Hepatocyte (in vitro differentiated cells): ENCODE measurements at regions not wholly inside any gene's neighbourhood (a gene's known extent, or its start where the extent isn't known, plus 50 kb on each side); places are given as distances from the start of the nearest gene placed in this dataset.

Experiments used
- DNase-seq: peaks from one replicate; pipeline ENCODE4 v3.0.0-alpha.2; 2016; ENCODE audit warnings: low spot score
- H2AFZ ChIP-seq: fragments of 200-600 bp; sonication (generic); 2 replicates; pipeline ENCODE4 v1.6.0; 2016; ENCODE audit warnings: antibody characterized with exemption, mild to moderate bottlenecking
- H3K27ac ChIP-seq: fragments of 200-600 bp; sonication (generic); 2 replicates; pipeline ENCODE4 v1.5.1; 2016; ENCODE audit warnings: mild to moderate bottlenecking
- H3K27me3 ChIP-seq: fragments of 200-600 bp; sonication (generic); 2 replicates; pipeline ENCODE4 v1.6.1; 2016
- H3K36me3 ChIP-seq: fragments of 200-600 bp; sonication (generic); replicated peaks from 2 replicates; pipeline ENCODE4 v1.5.1; 2016; ENCODE audit warnings: low read depth; ENCODE audit not compliant: insufficient read depth
- H3K4me1 ChIP-seq: fragments of 200-600 bp; sonication (generic); 2 replicates; pipeline ENCODE4 v1.5.1; 2016; ENCODE audit warnings: mild to moderate bottlenecking, moderate library complexity; ENCODE audit not compliant: insufficient read depth
- H3K4me2 ChIP-seq: fragments of 200-600 bp; sonication (generic); 2 replicates; pipeline ENCODE4 v1.6.0; 2016
- H3K4me3 ChIP-seq: fragments of 200-600 bp; sonication (generic); 2 replicates; pipeline ENCODE4 v1.5.1; 2016; ENCODE audit warnings: mild to moderate bottlenecking
- H3K79me2 ChIP-seq: fragments of 200-600 bp; sonication (generic); 2 replicates; pipeline ENCODE4 v1.6.0; 2017; ENCODE audit warnings: mild to moderate bottlenecking
- H3K9me2 ChIP-seq: fragments of 200-600 bp; sonication (generic); replicated peaks from 2 replicates; pipeline ENCODE4 v1.6.0; 2017; ENCODE audit warnings: mild to moderate bottlenecking; ENCODE audit not compliant: insufficient read depth
- H3K9me3 ChIP-seq: fragments of 200-600 bp; sonication (generic); 2 replicates; pipeline ENCODE4 v1.5.1; 2016; ENCODE audit warnings: low read depth, mild to moderate bottlenecking
- H4K20me1 ChIP-seq: fragments of 200-600 bp; sonication (generic); 2 replicates; pipeline ENCODE4 v1.6.0; 2016; ENCODE audit warnings: mild to moderate bottlenecking; ENCODE audit not compliant: insufficient read depth, poor library complexity, severe bottlenecking
- EZH2 ChIP-seq: fragments of 200-600 bp; sonication (generic); IDR thresholded peaks from 2 replicates; pipeline ENCODE4 v1.6.1; 2016; ENCODE audit warnings: antibody characterized with exemption, mild to moderate bottlenecking, borderline replicate concordance
- EZH2phosphoT487 ChIP-seq: fragments of 200-600 bp; sonication (generic); IDR thresholded peaks from one replicate; pipeline ENCODE4 v1.6.1; 2018; ENCODE audit warnings: antibody characterized with exemption, mild to moderate bottlenecking, low read depth, moderate library complexity; ENCODE audit not compliant: unreplicated experiment, severe bottlenecking
- WGBS: methylation state at CpG from one replicate; pipeline ENCODE4 v1.1.6; 2016; ENCODE audit warnings: low lambda C conversion rate; ENCODE audit errors: missing lambda C conversion rate; 5-methylcytosine and 5-hydroxymethylcytosine counted together
- TF ChIP-seq, protein P1 (sequence below): fragments of 200-600 bp; sonication (generic); IDR thresholded peaks from 2 replicates; pipeline ENCODE4 v1.5.1; 2016; ENCODE audit warnings: antibody characterized with exemption, mild to moderate bottlenecking; ENCODE audit not compliant: poor library complexity

DNA sequence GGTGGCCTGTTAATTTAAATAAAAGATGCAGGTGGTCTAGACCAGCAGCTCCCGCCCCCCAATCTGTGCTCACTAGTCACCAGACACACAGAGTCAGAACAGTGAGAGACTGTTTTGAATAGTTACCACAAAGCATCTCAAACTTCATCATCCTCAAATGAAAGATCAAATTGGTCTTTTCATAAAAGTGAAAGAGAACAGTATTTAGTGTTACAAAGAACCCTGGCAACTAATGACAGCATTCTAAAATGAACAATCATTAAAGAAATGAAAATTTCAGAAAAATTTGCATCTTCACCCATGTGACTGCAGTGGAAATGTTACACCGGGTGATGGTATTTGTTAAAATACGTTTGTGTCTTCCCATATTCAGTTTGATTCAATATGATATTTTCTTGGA is 65.5 kb upstream of the PMAIP1 start:
- WGBS = 69% methylated on average over 3 of the region's 3 CpGs
- Histone ChIP-seq H4K20me1 (no peaks in the 10 kb centered on the region), H2AFZ (no peak overlapping the region), H3K4me1 (no peaks in the 10 kb centered on the region), H3K27ac (no peak overlapping the region), H3K9me3 (no peaks in the 10 kb centered on the region), H3K79me2 (no peaks in the 10 kb centered on the region), H3K4me2 (no peak overlapping the region), H3K9me2 (no peaks in the 10 kb centered on the region), H3K4me3 (no peak overlapping the region), H3K27me3 (peaks cover 25% of the 10 kb centered on the region), H3K36me3 (no peaks in the 10 kb centered on the region)
- DNase-seq = no peak
- TF ChIP-seq EZH2 (no peak), EZH2phosphoT487 (no peak)
- TF ChIP-seq, protein P1, sequence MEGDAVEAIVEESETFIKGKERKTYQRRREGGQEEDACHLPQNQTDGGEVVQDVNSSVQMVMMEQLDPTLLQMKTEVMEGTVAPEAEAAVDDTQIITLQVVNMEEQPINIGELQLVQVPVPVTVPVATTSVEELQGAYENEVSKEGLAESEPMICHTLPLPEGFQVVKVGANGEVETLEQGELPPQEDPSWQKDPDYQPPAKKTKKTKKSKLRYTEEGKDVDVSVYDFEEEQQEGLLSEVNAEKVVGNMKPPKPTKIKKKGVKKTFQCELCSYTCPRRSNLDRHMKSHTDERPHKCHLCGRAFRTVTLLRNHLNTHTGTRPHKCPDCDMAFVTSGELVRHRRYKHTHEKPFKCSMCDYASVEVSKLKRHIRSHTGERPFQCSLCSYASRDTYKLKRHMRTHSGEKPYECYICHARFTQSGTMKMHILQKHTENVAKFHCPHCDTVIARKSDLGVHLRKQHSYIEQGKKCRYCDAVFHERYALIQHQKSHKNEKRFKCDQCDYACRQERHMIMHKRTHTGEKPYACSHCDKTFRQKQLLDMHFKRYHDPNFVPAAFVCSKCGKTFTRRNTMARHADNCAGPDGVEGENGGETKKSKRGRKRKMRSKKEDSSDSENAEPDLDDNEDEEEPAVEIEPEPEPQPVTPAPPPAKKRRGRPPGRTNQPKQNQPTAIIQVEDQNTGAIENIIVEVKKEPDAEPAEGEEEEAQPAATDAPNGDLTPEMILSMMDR = no peak

DNA sequence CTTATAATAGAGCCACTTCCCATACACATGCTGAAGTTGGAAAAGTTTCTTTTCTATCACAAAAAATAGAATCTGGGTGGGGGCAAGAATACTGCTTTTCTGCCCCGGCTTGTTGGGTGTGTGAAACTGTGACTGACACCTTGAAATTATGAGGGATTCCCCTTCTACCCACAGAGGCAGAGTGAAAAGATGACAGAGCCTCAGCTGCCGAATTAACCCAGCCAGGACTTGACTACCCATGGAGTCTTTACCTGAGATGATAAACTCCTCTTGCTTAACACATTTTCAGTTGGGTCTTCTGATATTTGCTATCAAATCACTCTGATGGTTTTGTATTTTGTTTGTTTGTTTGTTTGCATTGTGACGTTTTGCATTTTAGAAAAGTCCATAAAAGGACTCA is 66.0 kb upstream of the PMAIP1 start:
- Histone ChIP-seq H3K27ac (no peak overlapping the region), H3K4me2 (no peak overlapping the region), H3K36me3 (no peaks in the 10 kb centered on the region), H3K9me3 (no peaks in the 10 kb centered on the region), H2AFZ (no peak overlapping the region), H3K4me1 (no peaks in the 10 kb centered on the region), H3K79me2 (no peaks in the 10 kb centered on the region), H4K20me1 (no peaks in the 10 kb centered on the region), H3K4me3 (no peak overlapping the region), H3K9me2 (no peaks in the 10 kb centered on the region), H3K27me3 (peaks cover 25% of the 10 kb centered on the region)
- 61% methylated on average over 3 of the region's 3 CpGs for WGBS
- no peak for DNase-seq
- TF ChIP-seq EZH2phosphoT487 = no peak
- TF ChIP-seq EZH2 = no peak
- TF ChIP-seq, protein P1 = no peak

DNA sequence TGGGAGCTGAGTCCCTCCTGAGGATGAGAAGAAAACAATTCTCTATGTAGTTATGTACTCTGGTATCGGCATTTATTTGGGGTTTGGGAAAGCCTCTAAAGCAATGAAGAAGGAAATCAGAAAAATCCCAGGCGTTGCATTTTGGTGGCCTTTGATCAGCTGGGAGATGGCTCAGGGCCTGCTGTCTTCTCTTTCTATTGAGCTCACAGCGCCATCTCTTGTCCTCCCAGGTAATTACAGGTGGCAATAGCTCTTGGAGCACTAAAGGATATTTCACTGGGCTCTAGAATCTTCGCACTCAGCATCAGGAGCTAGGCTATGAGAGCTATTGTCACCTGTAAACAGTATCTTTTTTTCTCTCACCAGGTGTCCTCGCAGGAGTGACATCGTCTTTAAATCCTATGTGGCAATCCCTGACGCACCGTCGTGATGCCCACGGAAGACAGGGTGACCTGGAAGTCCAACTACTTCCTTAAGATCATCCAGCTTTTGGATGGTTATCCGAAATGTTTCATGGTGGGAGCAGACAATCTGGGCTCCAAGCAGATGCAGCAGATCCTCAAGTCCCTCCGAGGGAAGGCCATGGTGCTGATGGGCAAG is 76.1 kb upstream of the PMAIP1 start:
- H3K9me2 ChIP-seq = no peaks in the 10 kb centered on the region
- no peaks in the 10 kb centered on the region for H4K20me1 ChIP-seq
- H3K36me3 ChIP-seq = no peaks in the 10 kb centered on the region
- H2AFZ ChIP-seq = no peak overlapping the region
- H3K4me3 ChIP-seq = no peak overlapping the region
- no peaks in the 10 kb centered on the region for H3K9me3 ChIP-seq
- 31% methylated on average over 12 of the region's 12 CpGs for WGBS
- H3K4me2 ChIP-seq = no peak overlapping the region
- no peaks in the 10 kb centered on the region for H3K79me2 ChIP-seq
- DNase-seq = peak; percentile 90
- TF ChIP-seq EZH2 = no peak
- TF ChIP-seq EZH2phosphoT487 = no peak
- TF ChIP-seq, protein P1 = peak; percentile 89
- no peak overlapping the region for H3K27ac ChIP-seq
- H3K4me1 ChIP-seq = no peaks in the 10 kb centered on the region
- H3K27me3 ChIP-seq = peaks cover 7% of the 10 kb centered on the region
